OCI-LY7 (cell line): ENCODE measurements at regions not wholly inside any gene's neighbourhood (a gene's known extent, or its start where the extent isn't known, plus 50 kb on each side); places are given as distances from the start of the nearest gene placed in this dataset.

Experiments
- CTCF ChIP-seq: fragments of 200-600 bp; sonication (generic); conservative IDR thresholded peaks from 2 replicates; pipeline ENCODE4 v1.5.1; 2014; ENCODE audit warnings: mild to moderate bottlenecking, antibody characterized with exemption, low read length, moderate library complexity, mixed read lengths
- EZH2phosphoT487 ChIP-seq: fragments of 200-600 bp; sonication (generic); IDR thresholded peaks from 2 replicates; pipeline ENCODE4 v1.6.1; 2018; ENCODE audit warnings: low read depth, borderline replicate concordance, mild to moderate bottlenecking, mixed run types, antibody characterized with exemption, low read length, moderate library complexity, mixed read lengths

- TF ChIP-seq CTCF = no peak
- no peak for TF ChIP-seq EZH2phosphoT487
Observed at GRCh38 chr1:199948587-199949280, 78.8 kb upstream of the NR5A2 start.
